ENCODE measurements at regions not wholly inside any gene's neighbourhood (a gene's known extent, or its start where the extent isn't known, plus 50 kb on each side); places are given as distances from the start of the nearest gene placed in this dataset.

GRCh38 chr14:71418532-71419245, 511.4 kb downstream of the PCNX1 start:
- H3K27ac ChIP-seq (ENCODE audit: extremely low read depth, low read depth, low read length) = peak overlapping the region; percentile 69
- peaks cover 0 to 9% of the 10 kb centered on the region in 2 experiments; a peak in 3 of 5 replicates for H3K4me1 ChIP-seq (replicated peaks in 1 of 2; ENCODE audit: control insufficient read depth in 2 of 2, insufficient read depth in 2 of 2, low read length in 2 of 2)
- ATAC-seq (peak; percentile 53), DNase-seq (ENCODE audit: extremely low read depth in 1 of 4, low spot score in 3 of 4) (peak in 2 of 4 experiments; percentile 21 to 47), FAIRE-seq (peak; percentile 56)
- in situ Hi-C loops (cut with MboI) (no loop called here), intact Hi-C loops (cut with micrococcal nuclease) (no loop called here)
- H3K4me3 ChIP-seq = no peak overlapping the region
- no peaks in the 10 kb centered on the region for H4K20me1 ChIP-seq (replicated peaks; ENCODE audit: control insufficient read depth, insufficient read depth, low read length)
- BruUV-seq (replicated peaks) = no TSS peak
- CTCF ChIA-PET (ENCODE audit: low intra/inter-chr PET ratio) = no interaction called here
- TF ChIP-seq ZNF766 (CRISPR knock-in tag; conservative IDR thresholded peaks at IDR 0.05) = no peak
- TF ChIP-seq ZNF316 (IDR thresholded peaks at IDR 0.05) = no peak
- TF ChIP-seq MYBL2 (IDR thresholded peaks at IDR 0.05; ENCODE audit: low read depth) = 0 out of 2 replicates have a peak, but pooled peaks have one; percentile 20
- no peak for TF ChIP-seq MYBL2 (CRISPR knock-in tag; IDR thresholded peaks at IDR 0.05; ENCODE audit: borderline replicate concordance)
- no peak for TF ChIP-seq ZKSCAN1 (IDR thresholded peaks at IDR 0.05; ENCODE audit: low read depth, low read length)
- peak; percentile 44 for TF ChIP-seq CBFA2T3 (IDR thresholded peaks at IDR 0.05)
- TF ChIP-seq HMG20B (CRISPR knock-in tag; IDR thresholded peaks at IDR 0.05) = no peak
- TF ChIP-seq CGGBP1 (CRISPR knock-in tag; IDR thresholded peaks at IDR 0.05) = no peak
- no peak for TF ChIP-seq YBX1 (IDR thresholded peaks at IDR 0.05)
- TF ChIP-seq NCOA1 (IDR thresholded peaks at IDR 0.05; ENCODE audit: low read depth) = no peak
- peak; percentile 22; the same call in 1 of the 2 replicates for TF ChIP-seq EP300 (IDR thresholded peaks at IDR 0.05; ENCODE audit: low read length)
- TF ChIP-seq LEF1 (IDR thresholded peaks at IDR 0.05) = no peak
- TF ChIP-seq ETV6 (IDR thresholded peaks at IDR 0.05; ENCODE audit: borderline replicate concordance in 1 of 2, low read depth in 2 of 2, low read length in 1 of 2) = no peak
- no peak for TF ChIP-seq ETV6 (CRISPR knock-in tag; IDR thresholded peaks at IDR 0.05; ENCODE audit: borderline replicate concordance)
- H3K79me2 ChIP-seq (ENCODE audit: control insufficient read depth, insufficient read depth, low read length) = no peaks in the 10 kb centered on the region
- H3K9me1 ChIP-seq (ENCODE audit: control insufficient read depth, insufficient read depth, low read length) = no peaks in the 10 kb centered on the region
- POLR2A ChIA-PET = interaction anchor here (0.7 to 1.3 kb wide), 3 partner anchors 10 to 25 kb away, joined by 3 read pairs; no protein-coding TSS in a partner anchor
- H3K9me3 ChIP-seq (replicated peaks; ENCODE audit: control insufficient read depth, insufficient read depth, low read depth, low read length) = no peaks in the 10 kb centered on the region
- no peak overlapping the region for H3K4me2 ChIP-seq (ENCODE audit: insufficient read depth, low read length)
- H3K27me3 ChIP-seq (ENCODE audit: control insufficient read depth in 2 of 2, insufficient read depth in 2 of 2, low read length in 2 of 2) = no peaks in the 10 kb centered on the region
- peak overlapping the region; percentile 81 for H2AFZ ChIP-seq (ENCODE audit: low read depth, low read length)
- no peaks in the 10 kb centered on the region for H3K36me3 ChIP-seq (ENCODE audit: control insufficient read depth, insufficient read depth, low read length)
- 30% methylated on average over 10 of the region's 10 CpGs for WGBS (ENCODE audit: insufficient coverage, low coverage, missing lambda C conversion rate)
- no peak overlapping the region; a peak in 1 of 4 replicates for H3K9ac ChIP-seq (ENCODE audit: insufficient read depth in 1 of 2, low read depth in 2 of 2, low read length in 2 of 2)

All from K562 (cell line).